ENCODE measurements at regions not wholly inside any gene's neighbourhood (a gene's known extent, or its start where the extent isn't known, plus 50 kb on each side); places are given as distances from the start of the nearest gene placed in this dataset.

DNA sequence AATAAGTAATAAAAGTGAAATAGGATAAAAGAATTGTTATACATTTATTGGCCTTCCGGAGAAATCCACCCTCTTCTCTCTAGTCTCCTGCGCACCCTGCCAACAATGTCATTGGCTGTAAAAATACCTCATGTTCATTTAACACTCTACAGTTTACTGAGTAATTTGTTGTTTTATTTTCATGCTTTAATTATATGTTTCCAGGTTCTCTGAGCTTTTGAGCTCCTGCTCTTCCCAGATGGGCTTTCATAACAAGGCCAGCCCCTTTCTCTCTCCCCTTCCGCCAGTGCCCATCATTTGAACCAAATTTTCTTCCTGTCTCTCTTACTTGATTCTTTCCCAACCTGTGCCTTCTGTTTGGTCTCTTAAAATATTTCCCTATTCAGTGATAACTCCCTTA lies 144.6 kb upstream of the PRSS1 start:
- no peaks in the 10 kb centered on the region for H3K36me3 ChIP-seq
- DNase-seq (ENCODE audit: low read depth in 1 of 2, low spot score in 2 of 2): no peak
- no peaks in the 10 kb centered on the region for H3K4me1 ChIP-seq (replicated peaks)
- H3K4me3 ChIP-seq: no peak overlapping the region
- no peaks in the 10 kb centered on the region for H3K9me3 ChIP-seq (replicated peaks)
- peaks cover 36% of the 10 kb centered on the region for H3K27me3 ChIP-seq (replicated peaks)
- H3K27ac ChIP-seq: no peak overlapping the region

DNA sequence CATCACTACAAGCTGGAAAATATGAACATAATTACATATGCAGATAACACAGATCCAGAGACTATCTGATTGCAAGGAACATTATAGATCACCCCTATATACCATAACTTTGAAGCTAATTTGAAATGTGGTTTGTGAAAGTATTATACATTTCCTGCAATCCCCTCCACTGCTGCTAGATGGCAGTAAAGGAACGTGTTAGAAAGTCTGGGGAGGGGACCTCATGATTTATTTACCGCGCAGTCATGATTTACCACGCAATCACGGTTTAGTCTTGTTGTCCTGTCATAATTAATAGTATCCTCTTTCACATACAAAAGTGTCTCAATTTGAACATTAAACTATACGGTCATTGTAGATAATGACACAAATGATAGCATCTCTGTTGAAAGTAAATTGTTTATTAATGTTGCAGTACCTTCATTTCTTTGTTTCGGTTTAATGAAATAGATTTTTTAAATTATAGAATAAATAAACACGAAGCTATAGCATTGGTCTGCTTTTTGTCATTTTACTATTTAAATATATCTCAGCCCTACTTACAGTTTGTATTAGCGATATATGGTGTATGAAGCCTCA lies 145.3 kb upstream of the PRSS1 start:
- peaks cover 35% of the 10 kb centered on the region for H3K27me3 ChIP-seq (replicated peaks)
- H3K4me3 ChIP-seq: no peak overlapping the region
- H3K4me1 ChIP-seq (replicated peaks): no peaks in the 10 kb centered on the region
- peak in 1 of 2 experiments; percentile 54 for DNase-seq (ENCODE audit: low read depth in 1 of 2, low spot score in 2 of 2)
- no peaks in the 10 kb centered on the region for H3K9me3 ChIP-seq (replicated peaks)
- no peak overlapping the region for H3K27ac ChIP-seq
- no peaks in the 10 kb centered on the region for H3K36me3 ChIP-seq

DNA sequence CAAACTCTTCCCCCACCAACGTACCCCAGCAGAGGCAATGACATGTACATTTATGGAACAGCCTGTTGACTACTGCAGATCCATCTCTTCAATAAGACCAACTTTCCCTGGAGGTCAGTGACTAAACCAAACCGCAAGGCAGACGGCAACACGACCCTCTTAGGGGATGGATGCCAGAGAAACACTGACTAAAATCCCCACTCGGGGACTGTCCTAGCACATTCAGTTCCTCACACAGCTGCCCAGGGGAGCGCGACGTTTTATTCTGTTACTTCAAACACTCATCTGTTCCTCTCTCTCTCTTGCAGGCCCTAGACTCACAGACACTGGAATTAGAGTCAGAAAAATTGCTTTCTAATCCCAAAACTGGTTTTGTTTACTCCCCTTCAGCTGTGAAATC lies 146.5 kb upstream of the PRSS1 start:
- Histone ChIP-seq H3K27ac (no peak overlapping the region), H3K27me3 (replicated peaks) (peaks cover 37% of the 10 kb centered on the region), H3K9me3 (replicated peaks) (no peaks in the 10 kb centered on the region), H3K4me3 (no peak overlapping the region), H3K4me1 (replicated peaks) (no peaks in the 10 kb centered on the region), H3K36me3 (no peaks in the 10 kb centered on the region)
- DNase-seq (ENCODE audit: low read depth in 1 of 2, low spot score in 2 of 2): no peak

DNA sequence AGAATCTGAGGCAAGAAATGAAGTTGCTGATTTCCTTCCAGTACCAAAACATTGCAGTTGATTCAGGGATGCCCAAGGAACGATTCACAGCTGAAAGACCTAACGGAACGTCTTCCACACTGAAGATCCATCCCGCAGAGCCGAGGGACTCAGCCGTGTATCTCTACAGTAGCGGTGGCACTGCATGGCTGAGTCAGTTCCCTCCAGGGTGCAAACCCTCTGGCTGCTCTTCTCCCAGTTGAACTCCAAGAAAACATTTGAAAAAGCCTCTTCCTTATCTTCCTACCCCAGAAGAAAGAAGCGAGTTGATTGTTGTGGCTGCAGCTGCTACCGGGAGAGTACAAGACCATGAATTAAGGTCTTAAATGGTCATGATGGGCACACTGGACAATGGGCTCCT lies 147.1 kb upstream of the PRSS1 start:
- H3K27me3 ChIP-seq (replicated peaks): peaks cover 42% of the 10 kb centered on the region
- no peak overlapping the region for H3K27ac ChIP-seq
- no peak for DNase-seq (ENCODE audit: low read depth in 1 of 2, low spot score in 2 of 2)

DNA sequence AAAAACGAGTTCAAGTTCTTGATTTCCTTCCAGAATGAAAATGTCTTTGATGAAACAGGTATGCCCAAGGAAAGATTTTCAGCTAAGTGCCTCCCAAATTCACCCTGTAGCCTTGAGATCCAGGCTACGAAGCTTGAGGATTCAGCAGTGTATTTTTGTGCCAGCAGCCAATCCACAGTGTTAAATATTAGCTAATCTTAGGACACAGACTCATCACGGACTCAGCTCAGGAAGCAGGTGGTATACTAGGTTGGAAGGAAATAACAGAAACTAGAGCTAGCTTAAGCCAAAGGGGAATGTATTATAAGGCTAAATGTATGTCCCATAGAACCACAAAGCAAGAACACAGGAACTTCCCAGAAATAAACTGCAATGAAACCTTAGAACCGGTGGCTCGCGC lies 151.0 kb upstream of the PRSS1 start:
- Histone ChIP-seq H3K27me3 (replicated peaks) (peaks cover 39% of the 10 kb centered on the region), H3K4me1 (replicated peaks) (no peaks in the 10 kb centered on the region)
- DNase-seq (ENCODE audit: low read depth in 1 of 2, low spot score in 2 of 2): no peak

More for the DNA sequence above, 147.1 kb upstream of the PRSS1 start:
- Histone ChIP-seq H3K4me3 (no peak overlapping the region), H3K36me3 (no peaks in the 10 kb centered on the region), H3K4me1 (replicated peaks) (no peaks in the 10 kb centered on the region), H3K9me3 (replicated peaks) (no peaks in the 10 kb centered on the region)

DNA sequence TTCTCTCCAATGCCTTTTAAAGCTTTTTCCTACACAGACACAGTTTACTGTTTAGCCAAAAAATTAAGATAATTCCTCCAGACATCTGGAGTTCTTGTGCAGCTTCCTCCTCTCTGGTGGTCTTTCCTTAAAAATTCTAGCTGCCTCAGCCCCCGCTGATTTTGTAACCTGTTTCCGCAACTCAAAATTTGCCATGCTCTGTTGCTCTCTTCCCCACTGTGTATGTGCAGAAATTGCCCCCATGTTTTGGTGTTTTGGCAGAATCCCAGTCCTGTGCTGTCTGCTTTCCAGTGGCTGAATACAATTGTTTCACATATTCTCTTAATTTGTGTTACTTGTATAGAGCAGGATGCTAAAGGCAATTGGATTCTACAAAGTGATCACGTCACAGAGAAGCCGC lies 151.7 kb upstream of the PRSS1 start:
- peaks cover 39% of the 10 kb centered on the region for H3K27me3 ChIP-seq (replicated peaks)
- H3K4me1 ChIP-seq (replicated peaks): no peaks in the 10 kb centered on the region
- no peak overlapping the region for H3K4me3 ChIP-seq
- no peaks in the 10 kb centered on the region for H3K9me3 ChIP-seq (replicated peaks)
- H3K27ac ChIP-seq: no peak overlapping the region
- no peaks in the 10 kb centered on the region for H3K36me3 ChIP-seq
- DNase-seq (ENCODE audit: low read depth in 1 of 2, low spot score in 2 of 2): no peak

More for the DNA sequence above, 151.0 kb upstream of the PRSS1 start:
- Histone ChIP-seq H3K9me3 (replicated peaks) (no peaks in the 10 kb centered on the region), H3K4me3 (no peak overlapping the region), H3K27ac (no peak overlapping the region), H3K36me3 (no peaks in the 10 kb centered on the region)

DNA sequence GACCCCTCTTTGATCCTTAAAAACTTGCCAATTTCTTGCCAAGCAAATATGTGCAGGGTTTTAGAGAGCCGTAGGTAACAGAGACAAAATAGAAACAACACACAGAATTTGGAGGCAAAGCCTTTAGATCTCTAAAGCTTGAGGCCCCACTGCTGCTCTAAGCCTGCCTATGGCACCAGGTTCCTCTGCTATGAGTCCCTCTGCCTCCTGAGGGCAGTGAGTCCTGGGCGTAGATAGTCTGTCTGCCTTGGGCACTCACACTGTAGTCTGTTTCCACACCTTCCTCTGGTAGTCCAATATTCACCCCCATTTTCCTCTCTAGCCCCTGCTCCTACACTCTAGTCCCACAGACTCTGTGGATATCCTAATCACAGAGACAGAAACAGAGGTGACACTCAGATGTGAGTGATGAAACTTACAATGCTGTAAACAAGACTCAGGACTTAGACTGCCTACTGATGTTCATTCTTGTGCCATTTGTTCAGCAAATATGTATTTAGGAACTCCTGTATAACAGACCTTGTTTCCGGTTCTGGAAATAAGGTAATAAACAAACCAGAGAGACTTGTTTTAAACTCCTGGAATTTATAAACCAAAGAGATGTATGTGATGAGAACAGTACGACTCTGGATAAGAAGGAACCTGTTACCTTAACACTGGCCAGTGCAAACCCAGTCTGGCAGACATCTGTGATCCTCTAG lies 153.3 kb upstream of the PRSS1 start:
- Histone ChIP-seq H3K9me3 (replicated peaks) (no peaks in the 10 kb centered on the region), H3K36me3 (no peaks in the 10 kb centered on the region), H3K27ac (no peak overlapping the region), H3K4me3 (no peak overlapping the region), H3K27me3 (replicated peaks) (peaks cover 39% of the 10 kb centered on the region), H3K4me1 (replicated peaks) (no peaks in the 10 kb centered on the region)
- no peak for DNase-seq (ENCODE audit: low read depth in 1 of 2, low spot score in 2 of 2)

DNA sequence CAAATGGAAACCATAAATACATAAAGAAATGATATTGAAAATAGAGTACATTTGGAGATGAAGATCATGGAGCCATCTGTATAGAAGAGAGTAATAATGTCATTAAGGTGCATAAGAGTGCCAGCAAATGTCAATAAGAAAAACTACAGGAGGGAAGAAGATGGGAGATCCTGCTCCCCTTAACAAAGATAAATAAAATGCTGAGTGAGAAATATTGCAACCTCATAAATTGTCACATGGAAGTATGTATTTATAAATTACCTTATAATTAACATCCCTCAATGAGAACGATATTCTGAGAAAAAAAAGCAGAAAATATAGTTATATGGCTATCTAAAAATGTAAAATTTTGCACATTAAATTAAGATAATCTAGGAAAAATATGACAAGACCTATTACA lies 155.2 kb upstream of the PRSS1 start:
- Histone ChIP-seq H3K4me1 (replicated peaks) (no peaks in the 10 kb centered on the region), H3K27me3 (replicated peaks) (peaks cover 32% of the 10 kb centered on the region), H3K4me3 (no peak overlapping the region), H3K36me3 (no peaks in the 10 kb centered on the region), H3K27ac (no peak overlapping the region), H3K9me3 (replicated peaks) (no peaks in the 10 kb centered on the region)
- no peak for DNase-seq (ENCODE audit: low read depth in 1 of 2, low spot score in 2 of 2)

DNA sequence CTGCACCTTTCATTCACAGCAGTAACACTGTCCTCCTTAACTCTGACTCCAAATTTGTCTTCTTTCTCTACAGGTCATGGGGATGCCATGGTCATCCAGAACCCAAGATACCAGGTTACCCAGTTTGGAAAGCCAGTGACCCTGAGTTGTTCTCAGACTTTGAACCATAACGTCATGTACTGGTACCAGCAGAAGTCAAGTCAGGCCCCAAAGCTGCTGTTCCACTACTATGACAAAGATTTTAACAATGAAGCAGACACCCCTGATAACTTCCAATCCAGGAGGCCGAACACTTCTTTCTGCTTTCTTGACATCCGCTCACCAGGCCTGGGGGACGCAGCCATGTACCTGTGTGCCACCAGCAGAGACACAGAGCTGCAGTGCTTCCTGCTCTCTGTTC lies 156.2 kb upstream of the PRSS1 start:
- Histone ChIP-seq H3K36me3 (no peaks in the 10 kb centered on the region), H3K4me1 (replicated peaks) (no peaks in the 10 kb centered on the region), H3K27me3 (replicated peaks) (peaks cover 28% of the 10 kb centered on the region), H3K27ac (no peak overlapping the region), H3K4me3 (no peak overlapping the region), H3K9me3 (replicated peaks) (no peaks in the 10 kb centered on the region)
- no peak for DNase-seq (ENCODE audit: low read depth in 1 of 2, low spot score in 2 of 2)

DNA sequence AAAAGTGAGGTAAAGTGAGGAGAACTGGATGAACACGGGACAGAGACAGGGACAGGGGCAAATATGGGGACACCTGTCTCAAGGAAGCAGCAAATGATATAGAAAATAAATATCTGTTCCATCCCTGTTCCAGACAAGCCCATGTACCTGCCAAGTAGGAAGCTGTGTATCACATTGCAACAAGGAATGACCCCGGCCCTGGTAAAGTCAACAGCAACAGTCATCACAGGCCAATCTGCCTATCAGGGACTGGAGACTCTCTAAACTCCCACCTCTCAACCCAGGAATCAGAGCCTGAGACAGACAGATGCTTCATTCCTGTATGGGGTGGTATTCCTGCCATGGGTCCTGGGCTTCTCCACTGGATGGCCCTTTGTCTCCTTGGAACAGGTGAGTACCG lies 156.6 kb upstream of the PRSS1 start:
- no peak for DNase-seq (ENCODE audit: low read depth in 1 of 2, low spot score in 2 of 2)
- Histone ChIP-seq H3K27me3 (replicated peaks) (peaks cover 26% of the 10 kb centered on the region), H3K4me1 (replicated peaks) (no peaks in the 10 kb centered on the region), H3K4me3 (no peak overlapping the region), H3K27ac (no peak overlapping the region), H3K36me3 (no peaks in the 10 kb centered on the region), H3K9me3 (replicated peaks) (no peaks in the 10 kb centered on the region)

DNA sequence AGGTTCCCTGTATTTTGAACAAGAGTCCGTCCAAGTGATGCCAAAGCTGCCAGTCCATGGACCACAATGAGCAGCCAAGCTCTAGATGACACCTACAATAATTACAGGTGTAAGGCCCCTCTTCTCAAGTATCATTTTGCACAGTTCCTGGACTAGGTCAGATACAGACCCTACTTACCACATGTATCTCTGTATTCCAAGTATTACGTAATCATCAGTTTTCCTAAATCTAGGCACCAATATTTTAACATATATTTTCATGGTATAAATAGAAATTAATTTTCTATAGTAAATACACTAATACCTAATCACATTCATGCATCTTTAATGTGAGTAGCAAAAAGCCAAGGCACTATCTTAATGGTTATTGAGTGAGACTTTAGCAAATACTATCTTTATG lies 157.0 kb upstream of the PRSS1 start:
- no peak overlapping the region for H3K4me3 ChIP-seq
- H3K9me3 ChIP-seq (replicated peaks): no peaks in the 10 kb centered on the region
- no peaks in the 10 kb centered on the region for H3K4me1 ChIP-seq (replicated peaks)
- DNase-seq (ENCODE audit: low read depth in 1 of 2, low spot score in 2 of 2): no peak
- no peaks in the 10 kb centered on the region for H3K36me3 ChIP-seq
- H3K27ac ChIP-seq: no peak overlapping the region
- peaks cover 21% of the 10 kb centered on the region for H3K27me3 ChIP-seq (replicated peaks)

DNA sequence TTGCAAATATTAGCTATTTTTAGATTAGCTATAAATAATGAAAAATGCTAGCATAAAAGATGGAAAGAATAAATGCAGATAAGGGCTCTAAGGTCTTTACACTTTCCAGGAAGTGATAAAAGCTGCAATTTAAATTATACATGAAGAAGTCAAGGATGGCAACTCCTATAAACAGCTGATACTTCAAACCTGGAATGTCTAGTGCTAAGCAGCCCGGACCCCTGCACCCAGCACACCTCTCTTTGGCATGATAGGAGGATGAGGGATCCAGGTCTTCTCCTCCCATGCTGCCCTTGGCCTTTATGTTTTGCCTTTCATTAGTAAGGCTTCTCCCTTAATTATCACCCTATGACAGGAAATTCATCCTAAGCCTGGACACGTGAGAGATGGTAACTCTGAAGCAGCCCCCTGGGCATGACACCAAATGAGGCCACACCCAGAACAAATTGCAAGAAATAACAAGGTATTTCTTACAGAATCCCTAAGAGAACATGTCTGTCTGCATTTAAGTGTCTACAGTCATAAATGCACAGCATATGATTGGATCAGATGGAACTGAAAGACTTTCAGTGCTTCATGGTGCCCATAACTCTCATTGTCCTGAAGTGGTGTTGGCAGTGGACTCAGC lies 158.3 kb upstream of the PRSS1 start:
- Histone ChIP-seq H3K27ac (no peak overlapping the region), H3K9me3 (replicated peaks) (no peaks in the 10 kb centered on the region), H3K4me3 (no peak overlapping the region), H3K4me1 (replicated peaks) (0 out of 2 replicates have a peak, but pooled peaks cover 5% of the 10 kb centered on the region), H3K36me3 (no peaks in the 10 kb centered on the region), H3K27me3 (replicated peaks) (peaks cover 9% of the 10 kb centered on the region; the same call in 1 of the 2 replicates)
- no peak for DNase-seq (ENCODE audit: low read depth in 1 of 2, low spot score in 2 of 2)

DNA sequence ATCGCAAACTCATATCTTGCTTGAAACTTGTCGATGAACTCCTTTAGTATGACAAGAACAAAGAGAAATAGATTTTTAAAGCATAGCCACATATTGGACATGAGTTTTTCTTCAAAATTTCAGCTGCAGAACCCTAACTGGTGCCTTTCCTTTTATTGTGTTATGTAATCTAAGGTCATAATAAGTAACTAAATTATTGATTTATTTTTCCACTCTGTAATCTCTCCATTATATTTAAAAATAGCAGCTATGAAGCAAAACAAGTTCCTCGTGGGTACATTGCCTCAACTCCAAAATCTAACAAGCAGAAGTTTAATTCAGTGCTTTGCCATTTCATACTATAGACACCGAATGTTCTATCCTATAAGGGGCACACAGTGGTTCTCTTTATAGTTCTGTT lies 159.2 kb upstream of the PRSS1 start:
- Histone ChIP-seq H3K27ac (no peak overlapping the region), H3K36me3 (no peaks in the 10 kb centered on the region), H3K4me1 (replicated peaks) (0 out of 2 replicates have a peak, but pooled peaks cover 5% of the 10 kb centered on the region), H3K9me3 (replicated peaks) (no peaks in the 10 kb centered on the region), H3K4me3 (no peak overlapping the region), H3K27me3 (replicated peaks) (peaks cover 8% of the 10 kb centered on the region; the same call in 1 of the 2 replicates)
- no peak for DNase-seq (ENCODE audit: low read depth in 1 of 2, low spot score in 2 of 2)

DNA sequence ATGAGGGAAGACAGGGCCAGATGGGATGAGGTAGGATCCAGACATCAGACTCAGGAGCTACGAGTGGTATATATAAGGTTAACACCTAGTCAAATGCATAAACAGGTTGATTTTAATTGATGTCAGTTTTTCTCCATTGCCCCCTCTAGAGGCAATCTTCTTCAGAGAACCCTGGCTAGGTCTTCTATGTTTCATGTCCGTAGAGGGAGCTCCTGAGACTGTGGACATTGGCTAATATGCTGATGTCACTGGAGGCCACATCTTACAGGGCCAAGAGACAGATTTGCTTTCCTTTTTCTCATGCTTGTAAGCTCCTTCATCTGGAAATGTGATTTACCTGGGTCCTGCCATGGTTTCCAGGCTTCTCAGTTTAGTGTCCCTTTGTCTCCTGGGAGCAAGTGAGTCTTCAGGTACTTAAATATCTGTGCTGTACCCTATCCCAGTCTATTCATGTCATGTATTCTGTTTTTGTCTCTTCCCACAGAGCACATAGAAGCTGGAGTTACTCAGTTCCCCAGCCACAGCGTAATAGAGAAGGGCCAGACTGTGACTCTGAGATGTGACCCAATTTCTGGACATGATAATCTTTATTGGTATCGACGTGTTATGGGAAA lies 161.6 kb upstream of the PRSS1 start:
- peaks cover 16% of the 10 kb centered on the region for H3K4me1 ChIP-seq (replicated peaks)
- no peak overlapping the region; the same call in 1 of the 2 replicates for H3K27ac ChIP-seq
- no peak overlapping the region for H3K4me3 ChIP-seq
- H3K9me3 ChIP-seq (replicated peaks): no peaks in the 10 kb centered on the region
- peak in 1 of 2 experiments; percentile 47 for DNase-seq (ENCODE audit: low read depth in 1 of 2, low spot score in 2 of 2)
- no peaks in the 10 kb centered on the region; the same call in 1 of the 2 replicates for H3K27me3 ChIP-seq (replicated peaks)
- no peaks in the 10 kb centered on the region for H3K36me3 ChIP-seq

Measured in SJSA1 (cell line).